GM20000 (cell line): ENCODE measurements at regions not wholly inside any gene's neighbourhood (a gene's known extent, or its start where the extent isn't known, plus 50 kb on each side); places are given as distances from the start of the nearest gene placed in this dataset.

Experiments used
- DNase-seq: peaks from one replicate; pipeline ENCODE4 v3.0.0; 2012; ENCODE audit warnings: low spot score
- TF ChIP-seq, protein P1 (sequence below): IDR thresholded peaks from 2 replicates; pipeline ENCODE4 v1.5.1; 2012; ENCODE audit warnings: mild to moderate bottlenecking, control low read depth; ENCODE audit errors: extremely low read depth, missing control alignments

DNA sequence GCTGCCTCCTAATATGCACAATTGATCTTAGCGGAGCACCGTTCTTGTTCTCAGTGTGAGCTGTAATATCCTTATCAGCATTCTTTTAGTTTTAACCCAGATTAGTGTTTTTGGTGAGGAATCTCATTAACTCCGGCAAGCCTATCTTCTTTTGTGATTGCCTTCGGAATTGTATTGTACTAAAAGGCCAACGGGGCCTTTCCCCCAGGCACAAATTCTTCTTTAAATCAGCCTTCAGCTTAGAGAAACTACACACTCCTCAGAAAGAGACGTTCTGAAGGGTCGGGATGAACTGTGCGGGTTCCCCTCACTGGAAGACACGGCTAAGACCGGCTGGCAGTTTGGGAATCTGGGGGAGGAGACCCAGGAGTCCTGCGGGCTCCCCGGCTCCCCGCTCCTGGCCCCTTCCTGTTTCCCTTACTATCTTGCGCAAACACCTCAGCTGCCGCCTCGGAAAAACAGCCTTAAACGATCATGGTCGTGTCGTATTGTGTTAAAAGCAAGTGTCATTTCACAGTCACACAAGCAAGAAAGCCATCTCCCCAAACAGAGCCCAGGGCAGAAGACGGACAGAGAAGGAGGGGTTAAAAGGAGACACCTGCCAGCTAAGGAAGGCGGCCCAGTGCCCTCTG lies 353.1 kb upstream of the IRX2 start:
- TF ChIP-seq, protein P1, sequence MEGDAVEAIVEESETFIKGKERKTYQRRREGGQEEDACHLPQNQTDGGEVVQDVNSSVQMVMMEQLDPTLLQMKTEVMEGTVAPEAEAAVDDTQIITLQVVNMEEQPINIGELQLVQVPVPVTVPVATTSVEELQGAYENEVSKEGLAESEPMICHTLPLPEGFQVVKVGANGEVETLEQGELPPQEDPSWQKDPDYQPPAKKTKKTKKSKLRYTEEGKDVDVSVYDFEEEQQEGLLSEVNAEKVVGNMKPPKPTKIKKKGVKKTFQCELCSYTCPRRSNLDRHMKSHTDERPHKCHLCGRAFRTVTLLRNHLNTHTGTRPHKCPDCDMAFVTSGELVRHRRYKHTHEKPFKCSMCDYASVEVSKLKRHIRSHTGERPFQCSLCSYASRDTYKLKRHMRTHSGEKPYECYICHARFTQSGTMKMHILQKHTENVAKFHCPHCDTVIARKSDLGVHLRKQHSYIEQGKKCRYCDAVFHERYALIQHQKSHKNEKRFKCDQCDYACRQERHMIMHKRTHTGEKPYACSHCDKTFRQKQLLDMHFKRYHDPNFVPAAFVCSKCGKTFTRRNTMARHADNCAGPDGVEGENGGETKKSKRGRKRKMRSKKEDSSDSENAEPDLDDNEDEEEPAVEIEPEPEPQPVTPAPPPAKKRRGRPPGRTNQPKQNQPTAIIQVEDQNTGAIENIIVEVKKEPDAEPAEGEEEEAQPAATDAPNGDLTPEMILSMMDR = no peak
- no peak for DNase-seq

DNA sequence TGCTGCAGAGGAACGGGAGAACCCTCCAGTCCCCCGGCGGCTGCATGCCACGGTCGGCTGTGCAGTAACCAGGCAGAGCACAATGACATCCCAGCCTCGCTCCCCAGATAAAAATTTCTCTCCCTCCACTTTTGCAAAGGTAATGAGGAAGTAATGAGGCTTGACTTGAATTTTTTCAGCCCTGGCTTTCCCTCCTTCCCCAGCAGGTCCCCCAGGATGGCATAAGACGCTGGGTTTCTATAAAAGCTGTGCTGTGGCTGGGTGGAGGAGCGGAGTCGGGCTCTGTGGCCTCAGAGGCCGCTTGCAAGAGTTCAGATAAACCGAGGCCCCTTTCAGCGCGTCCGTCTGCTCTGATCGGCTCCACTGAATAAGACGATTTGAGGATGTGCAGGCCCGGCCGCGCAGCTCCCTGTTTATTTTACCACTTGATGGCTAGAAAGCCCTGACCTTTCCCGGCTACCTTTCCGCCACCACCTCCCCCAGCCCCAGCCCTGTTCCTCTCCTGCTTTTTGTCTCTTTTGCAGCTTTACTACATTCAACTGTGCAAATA lies 351.9 kb upstream of the IRX2 start:
- TF ChIP-seq, protein P1 = no peak
- no peak for DNase-seq

DNA sequence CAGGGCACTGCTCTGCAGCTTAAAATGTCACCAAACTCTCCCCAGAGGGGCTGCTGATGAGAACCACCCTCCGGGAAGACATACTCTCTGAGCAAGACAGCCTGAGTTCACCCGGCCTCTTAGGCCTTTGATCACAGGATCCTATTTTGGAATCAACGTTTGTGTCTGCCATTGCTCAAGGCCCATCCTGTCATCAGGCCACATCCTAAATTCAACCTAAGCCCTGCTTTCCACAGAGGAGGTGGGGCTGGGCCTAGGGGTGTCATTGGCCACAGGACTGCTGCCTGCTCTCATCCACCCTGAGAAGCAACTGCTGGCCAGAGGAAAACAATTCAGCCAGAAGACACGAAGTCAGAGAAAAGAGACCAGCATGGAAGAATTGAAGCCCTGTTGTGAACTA lies 351.1 kb upstream of the IRX2 start:
- TF ChIP-seq, protein P1 = no peak

DNA sequence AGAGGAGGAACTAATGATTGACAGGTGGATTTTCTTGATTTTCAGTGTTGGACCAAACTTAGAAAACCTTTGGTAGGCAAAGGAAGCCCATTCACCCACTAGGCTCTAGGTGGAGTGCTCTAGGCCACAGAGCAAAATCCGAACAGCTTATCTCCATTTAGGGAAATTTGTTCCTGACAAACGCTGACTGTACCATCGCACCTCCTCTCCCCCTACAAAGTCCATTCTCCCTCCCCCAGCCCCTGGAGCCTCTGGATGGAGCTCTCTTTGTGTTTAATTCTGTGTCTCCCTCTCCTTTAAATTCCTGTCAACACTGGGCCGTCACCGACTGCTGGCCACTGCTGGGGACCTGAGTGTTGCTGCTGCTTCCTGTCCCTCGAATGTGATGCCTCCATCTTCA lies 350.1 kb upstream of the IRX2 start:
- no peak for DNase-seq
- TF ChIP-seq, protein P1 = no peak

More for the DNA sequence above, 351.1 kb upstream of the IRX2 start:
- DNase-seq = no peak

DNA sequence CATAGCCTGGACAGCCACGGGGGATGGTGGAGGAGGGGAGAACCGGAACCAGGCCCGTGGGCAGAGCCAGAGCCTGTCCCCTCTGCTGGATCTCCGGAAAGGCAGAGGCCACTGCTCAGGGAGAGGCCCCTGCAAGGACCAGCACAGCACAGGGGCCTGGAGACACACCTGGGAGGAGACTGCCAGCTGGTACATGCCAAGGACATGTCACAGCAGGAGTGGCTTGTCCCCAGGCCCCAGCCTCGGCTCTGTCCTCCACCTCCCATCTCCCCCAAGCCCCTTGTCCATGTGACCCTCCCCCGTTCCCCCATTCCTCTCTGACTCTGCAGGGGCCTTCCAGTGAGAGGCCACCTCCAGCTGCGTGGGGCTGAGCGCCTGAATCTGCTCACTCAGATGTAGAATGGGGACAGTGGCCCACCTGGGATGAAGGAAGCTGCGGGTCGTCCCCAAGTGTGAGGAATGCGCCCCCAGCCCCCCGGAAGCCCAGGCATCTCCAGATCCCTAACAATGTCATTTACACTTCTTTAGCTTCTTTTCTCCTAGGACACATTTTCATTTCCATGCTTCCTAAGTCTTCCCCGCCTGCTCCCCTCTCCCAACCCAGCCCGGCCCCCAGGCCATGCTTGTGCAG lies 349.6 kb upstream of the IRX2 start:
- DNase-seq = no peak
- TF ChIP-seq, protein P1 = no peak

DNA sequence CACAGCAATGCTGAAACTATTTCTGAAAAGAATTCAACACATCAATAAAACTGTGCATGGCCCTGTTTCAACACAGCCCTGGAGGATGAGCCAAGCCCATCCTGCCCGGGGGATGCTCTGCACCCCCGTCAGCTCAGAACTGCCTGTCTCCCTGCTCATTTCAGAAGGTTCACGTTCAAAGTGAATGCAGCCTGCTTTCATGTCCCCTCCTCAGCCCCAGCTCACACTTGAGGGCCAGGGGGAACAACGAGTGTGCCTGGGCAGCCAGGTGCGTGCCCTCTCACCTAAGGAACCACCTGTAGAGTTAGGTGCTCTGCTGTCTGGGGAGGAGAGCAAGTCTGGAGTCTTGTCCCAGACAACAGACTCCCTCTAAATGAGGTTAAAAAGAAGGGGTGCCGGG lies 348.5 kb upstream of the IRX2 start:
- no peak for DNase-seq
- TF ChIP-seq, protein P1 = no peak

DNA sequence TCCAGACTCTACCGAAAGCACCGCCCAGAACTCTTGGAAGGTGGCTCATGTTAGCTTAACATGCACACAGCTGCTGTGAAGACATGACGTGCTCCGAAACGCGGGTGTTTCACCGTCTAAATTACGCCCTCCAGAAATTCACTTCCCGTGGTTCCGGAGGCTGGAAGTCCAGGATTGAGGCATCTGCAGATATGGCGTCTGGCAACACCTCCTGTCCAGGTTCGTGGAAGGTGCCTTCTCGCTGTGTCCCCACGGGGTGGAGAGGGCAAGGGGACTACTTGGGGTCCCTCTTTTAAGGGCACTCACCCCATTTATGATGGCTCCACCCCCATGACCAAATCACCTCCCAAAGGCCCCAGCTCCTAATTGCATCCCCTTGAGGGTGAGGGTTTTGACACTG lies 348.0 kb upstream of the IRX2 start:
- no peak for DNase-seq
- TF ChIP-seq, protein P1 = no peak
